Mesodermal cell (in vitro differentiated cells): ENCODE measurements at regions not wholly inside any gene's neighbourhood (a gene's known extent, or its start where the extent isn't known, plus 50 kb on each side); places are given as distances from the start of the nearest gene placed in this dataset.

Source experiments
- H3K27ac ChIP-seq: 2 replicates; pipeline ENCODE4 v1.7.0; 2013; ENCODE audit warnings: mild to moderate bottlenecking, low read depth, low read length, moderate library complexity; ENCODE audit not compliant: severe bottlenecking
- H3K36me3 ChIP-seq: 2 replicates; pipeline ENCODE4 v1.7.1; 2013; ENCODE audit warnings: mild to moderate bottlenecking, low read length, moderate library complexity; ENCODE audit not compliant: control insufficient read depth, insufficient read depth
- H3K4me1 ChIP-seq: one replicate; pipeline ENCODE4 v1.7.1; 2013; ENCODE audit warnings: mild to moderate bottlenecking, low read length; ENCODE audit not compliant: insufficient read depth, control insufficient read depth, poor library complexity, severe bottlenecking
- H3K4me3 ChIP-seq: 2 replicates; pipeline ENCODE4 v1.7.0; 2013; ENCODE audit warnings: low read length, control low read depth, mild to moderate bottlenecking; ENCODE audit not compliant: insufficient read depth, poor library complexity, severe bottlenecking; ENCODE audit errors: extremely low read depth
- H3K9me3 ChIP-seq: 2 replicates; pipeline ENCODE4 v1.7.1; 2013; ENCODE audit warnings: mild to moderate bottlenecking, low read length, moderate library complexity; ENCODE audit not compliant: control insufficient read depth
- WGBS, 2 experiments: methylation state at CpG; one replicate each; pipeline ENCODE4 v1.1.5; 2013; ENCODE audit warnings: missing lambda C conversion rate in 2 of 2; ENCODE audit not compliant: insufficient coverage in 2 of 2; 5-methylcytosine and 5-hydroxymethylcytosine counted together

DNA sequence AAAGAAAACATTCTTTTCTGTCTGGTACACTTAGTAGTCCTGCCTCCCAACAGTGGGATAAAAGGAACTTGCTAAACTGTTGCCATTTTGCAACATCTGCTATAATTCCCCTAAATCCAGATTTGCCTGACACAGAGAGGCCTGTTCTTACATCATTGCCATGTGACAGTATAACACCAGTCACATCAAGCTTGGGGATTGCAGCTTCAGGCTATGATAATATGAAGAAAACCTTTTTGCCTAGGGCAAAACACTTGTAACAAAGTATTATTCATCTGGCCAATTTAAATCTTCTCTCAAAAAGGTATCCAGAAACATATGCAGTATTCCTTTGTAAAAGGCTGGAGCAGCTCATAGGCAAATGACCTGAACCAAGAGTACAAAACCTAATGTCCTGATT is 80.9 kb upstream of the OTX2 start:
- Histone ChIP-seq H3K9me3 (no peaks in the 10 kb centered on the region), H3K36me3 (no peaks in the 10 kb centered on the region), H3K4me1 (no peaks in the 10 kb centered on the region), H3K4me3 (no peak overlapping the region), H3K27ac (no peak overlapping the region)

DNA sequence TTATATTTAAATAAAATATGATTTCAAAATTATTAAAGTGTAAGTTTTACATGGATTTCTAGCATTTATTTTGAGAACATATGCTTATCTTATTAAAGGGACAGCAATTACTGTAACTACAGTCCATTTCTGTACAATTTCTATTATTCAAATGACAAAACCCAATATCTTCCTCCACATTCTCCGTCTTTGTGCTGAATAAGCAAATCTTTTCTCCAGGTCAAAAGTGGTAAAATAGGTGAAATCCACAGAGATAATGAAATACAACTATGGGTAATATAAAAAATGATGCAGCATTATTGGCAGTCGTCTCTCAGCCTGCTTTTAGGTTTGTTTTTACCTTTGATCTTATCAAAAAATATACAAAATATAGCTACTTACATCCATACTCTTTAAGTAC is 79.4 kb upstream of the OTX2 start:
- H3K9me3 ChIP-seq, result no peaks in the 10 kb centered on the region
- H3K4me1 ChIP-seq, result no peaks in the 10 kb centered on the region
- no peak overlapping the region for H3K27ac ChIP-seq
- no peak overlapping the region for H3K4me3 ChIP-seq
- no CpG with 5 or more reads among the region's 2 CpGs for WGBS, 2 experiments
- H3K36me3 ChIP-seq, result no peaks in the 10 kb centered on the region

DNA sequence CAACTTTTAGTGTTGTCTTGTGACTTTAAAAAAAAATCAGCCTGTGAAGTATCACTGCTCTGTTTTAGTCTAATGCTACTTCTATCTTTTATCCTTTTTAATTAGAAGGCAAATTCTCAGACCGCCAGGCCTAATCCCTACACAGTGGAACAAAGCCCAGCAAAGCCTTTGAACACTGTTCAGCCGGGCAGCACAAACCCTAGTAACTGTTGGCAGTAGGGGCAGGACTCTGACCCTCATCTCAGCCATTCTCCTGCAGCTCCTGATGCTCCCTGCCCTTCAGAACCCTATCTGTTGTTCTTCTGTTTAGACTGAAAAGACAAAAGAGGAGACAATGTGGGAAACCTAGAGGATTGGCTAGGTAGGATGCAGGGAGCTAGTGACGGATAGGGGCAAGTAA is 78.0 kb upstream of the OTX2 start:
- Histone ChIP-seq H3K4me3 (no peak overlapping the region), H3K36me3 (no peaks in the 10 kb centered on the region), H3K27ac (no peak overlapping the region), H3K4me1 (no peaks in the 10 kb centered on the region), H3K9me3 (no peaks in the 10 kb centered on the region)
- 63% methylated on average over 2 of the region's 3 CpGs; no CpG with 5 or more reads in 1 of the 2 experiments for WGBS, 2 experiments

DNA sequence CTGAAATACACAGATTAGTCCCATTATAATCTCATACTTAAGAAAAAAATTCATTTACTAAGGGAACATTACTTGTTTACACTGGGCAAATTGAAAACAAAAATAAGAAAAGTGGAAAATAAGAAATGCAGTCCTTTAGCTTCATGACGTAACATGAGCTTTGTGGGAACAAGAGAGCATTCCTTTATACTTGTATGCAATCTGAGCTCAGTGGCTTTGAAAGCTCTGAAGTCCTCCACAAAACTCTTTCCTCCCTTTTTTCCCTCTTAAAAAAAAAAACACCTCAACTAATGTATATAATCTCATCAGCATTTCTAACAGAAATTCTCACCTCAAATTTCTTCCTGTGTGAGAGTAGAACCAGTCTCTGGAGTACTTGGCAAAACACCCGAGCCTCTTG is 76.9 kb upstream of the OTX2 start:
- Histone ChIP-seq H3K36me3 (no peaks in the 10 kb centered on the region), H3K4me1 (no peaks in the 10 kb centered on the region), H3K4me3 (no peak overlapping the region), H3K27ac (no peak overlapping the region), H3K9me3 (no peaks in the 10 kb centered on the region)
- 73 to 86% methylated on average over 1 of the region's 2 CpGs for WGBS, 2 experiments

DNA sequence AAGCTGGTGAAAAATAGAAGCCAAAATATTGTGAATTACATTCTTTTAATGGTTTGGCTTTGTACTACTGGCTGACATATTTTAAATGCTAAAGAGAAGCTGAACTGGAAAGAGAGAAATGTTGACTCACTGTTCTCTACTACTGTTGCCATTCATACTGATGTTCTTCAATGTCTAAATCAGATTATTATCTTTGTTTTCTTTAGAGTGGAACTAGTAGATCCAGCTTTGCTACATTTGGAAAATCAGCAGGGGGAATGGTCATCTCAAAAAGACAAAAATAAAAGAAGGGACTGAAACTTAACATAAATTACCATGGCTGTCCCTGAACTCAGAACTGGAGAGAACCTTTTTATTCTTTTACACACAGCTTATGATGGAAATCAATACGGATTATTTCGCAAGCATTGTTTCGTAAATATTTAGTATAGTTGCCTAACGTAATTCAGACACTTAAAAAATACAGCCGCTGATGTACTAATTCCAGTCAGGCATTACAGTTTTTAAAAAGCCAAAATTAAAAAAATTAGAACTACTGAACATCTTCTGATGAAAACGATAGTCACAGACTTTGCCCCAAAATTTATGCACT is 76.3 kb upstream of the OTX2 start:
- H3K4me3 ChIP-seq, result no peak overlapping the region
- WGBS, 2 experiments, result 92 to 100% methylated on average over 4 to 6 of the region's 6 CpGs

DNA sequence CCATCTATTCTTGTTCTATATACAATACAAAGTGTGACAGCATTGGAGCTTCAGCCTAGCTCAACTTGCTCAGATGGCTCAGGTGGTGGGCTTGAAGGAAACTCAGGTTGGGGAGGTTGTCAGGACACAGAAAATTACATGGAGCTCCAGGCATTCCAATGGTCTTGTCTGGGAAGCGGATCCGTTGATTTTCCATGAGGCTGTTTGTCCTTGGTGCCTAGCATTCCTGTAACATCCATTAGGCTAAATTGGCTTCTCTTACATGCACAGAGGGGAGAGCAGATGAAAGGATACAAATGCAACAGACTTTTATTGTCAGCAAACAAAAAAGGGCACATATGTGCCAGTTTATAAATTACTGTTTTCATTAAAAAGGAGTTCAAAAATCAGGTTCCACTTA is 75.5 kb upstream of the OTX2 start:
- WGBS, 2 experiments, result no CpG with 5 or more reads among the region's 2 CpGs
- H3K27ac ChIP-seq, result no peak overlapping the region
- no peak overlapping the region for H3K4me3 ChIP-seq
- no peaks in the 10 kb centered on the region for H3K9me3 ChIP-seq
- H3K36me3 ChIP-seq, result no peaks in the 10 kb centered on the region
- H3K4me1 ChIP-seq, result no peaks in the 10 kb centered on the region

More for the DNA sequence above, 76.3 kb upstream of the OTX2 start:
- Histone ChIP-seq H3K36me3 (no peaks in the 10 kb centered on the region), H3K9me3 (no peaks in the 10 kb centered on the region), H3K4me1 (no peaks in the 10 kb centered on the region), H3K27ac (no peak overlapping the region)

DNA sequence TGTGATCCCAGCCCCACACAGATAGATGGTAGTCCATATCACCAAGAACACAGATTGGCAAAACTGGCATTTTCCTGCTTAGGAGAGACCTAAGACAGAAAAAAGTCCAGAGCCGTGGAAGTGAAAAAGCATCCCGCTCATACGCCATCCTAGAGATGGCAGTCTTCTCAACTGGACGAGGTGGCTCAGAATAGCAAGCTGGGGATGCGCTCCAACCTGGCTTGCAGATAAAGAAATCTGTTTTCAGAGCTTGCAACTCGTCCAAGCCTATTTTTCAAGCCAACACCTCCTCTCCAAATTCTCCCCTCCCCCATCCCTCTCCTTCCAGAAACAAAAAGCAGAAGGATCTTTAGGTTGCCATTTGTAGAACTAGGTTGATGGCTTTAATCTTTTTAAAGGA is 74.3 kb upstream of the OTX2 start:
- Histone ChIP-seq H3K9me3 (no peaks in the 10 kb centered on the region), H3K4me3 (no peak overlapping the region), H3K36me3 (no peaks in the 10 kb centered on the region), H3K27ac (no peak overlapping the region), H3K4me1 (no peaks in the 10 kb centered on the region)
- 66 to 70% methylated on average over 5 of the region's 6 CpGs for WGBS, 2 experiments

DNA sequence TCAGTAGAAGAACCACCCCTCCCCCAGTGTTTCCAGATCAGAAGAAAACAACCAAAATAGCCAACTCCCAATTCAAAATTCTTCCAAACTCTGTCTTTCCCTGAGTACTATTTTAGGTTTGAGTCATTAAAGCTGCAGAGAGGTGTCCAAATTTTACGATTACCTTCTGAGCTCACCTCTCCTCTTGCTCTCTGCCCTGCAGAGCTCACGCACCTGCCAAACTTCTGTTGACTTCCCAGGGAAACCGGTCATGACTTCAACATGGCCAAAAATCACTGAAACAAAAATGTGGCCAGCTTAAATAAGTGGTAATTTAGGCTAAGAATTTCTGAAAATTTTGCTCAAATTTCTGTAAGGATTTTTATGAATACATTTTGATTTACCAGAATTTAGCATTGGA is 70.9 kb upstream of the OTX2 start:
- Histone ChIP-seq H3K4me1 (no peaks in the 10 kb centered on the region), H3K4me3 (no peak overlapping the region), H3K27ac (no peak overlapping the region), H3K9me3 (no peaks in the 10 kb centered on the region), H3K36me3 (no peaks in the 10 kb centered on the region)
- WGBS, 2 experiments, result 70 to 96% methylated on average over 3 of the region's 3 CpGs

DNA sequence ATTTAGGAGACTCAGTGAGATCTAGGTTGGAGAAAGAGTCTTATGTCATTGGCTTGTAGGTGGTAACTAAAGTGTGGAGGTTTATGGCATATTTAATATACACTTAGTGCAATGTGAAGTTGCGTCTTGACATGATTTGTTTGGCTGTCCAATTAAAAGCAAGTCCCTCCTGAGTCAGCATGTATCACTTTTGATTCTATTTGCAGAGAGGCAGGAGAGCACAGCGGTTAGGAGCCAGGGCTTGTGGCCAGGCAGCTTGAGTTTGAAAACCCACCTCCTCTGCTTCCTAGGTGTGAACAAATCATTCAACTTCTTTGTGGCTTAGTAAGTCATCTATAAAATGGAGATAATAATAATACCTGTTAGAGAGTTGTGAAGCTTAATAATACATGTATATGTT is 68.5 kb upstream of the OTX2 start:
- H3K27ac ChIP-seq, result no peak overlapping the region
- no peaks in the 10 kb centered on the region for H3K36me3 ChIP-seq
- no peak overlapping the region for H3K4me3 ChIP-seq
- 86 to 93% methylated on average over 1 to 2 of the region's 2 CpGs for WGBS, 2 experiments
- no peaks in the 10 kb centered on the region for H3K9me3 ChIP-seq
- no peaks in the 10 kb centered on the region for H3K4me1 ChIP-seq

DNA sequence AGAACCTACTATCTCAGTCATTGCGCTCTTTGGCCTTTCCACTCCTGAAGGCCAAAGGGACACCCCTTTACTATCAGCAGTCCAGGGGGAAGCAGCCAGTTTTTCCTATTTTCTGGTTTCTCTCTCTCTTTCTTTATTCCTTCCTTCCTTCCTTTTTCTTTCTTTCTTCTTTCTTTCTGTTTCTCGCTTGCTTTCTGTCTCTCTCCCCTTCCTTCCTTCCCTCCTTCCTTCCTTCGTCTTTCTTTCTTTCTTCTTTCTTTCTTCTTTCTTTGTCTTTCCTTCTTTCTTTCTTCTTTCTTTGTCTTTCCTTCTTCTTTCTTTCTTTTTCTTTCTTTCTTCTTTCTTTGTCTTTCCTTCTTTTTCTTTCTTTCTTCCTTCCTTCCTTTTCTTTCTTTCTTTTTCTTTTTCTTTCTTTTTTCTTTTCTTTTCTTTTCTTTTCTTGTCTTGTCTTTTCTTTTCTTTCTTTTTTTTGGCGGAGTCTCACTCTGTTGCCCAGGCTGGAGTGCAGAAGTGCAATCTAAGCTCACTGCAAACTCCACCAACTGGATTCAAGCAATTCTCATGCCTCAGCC is 64.9 kb upstream of the OTX2 start:
- H3K4me1 ChIP-seq, result no peaks in the 10 kb centered on the region
- H3K4me3 ChIP-seq, result no peak overlapping the region
- 87 to 89% methylated on average over 4 of the region's 4 CpGs for WGBS, 2 experiments
- H3K36me3 ChIP-seq, result no peaks in the 10 kb centered on the region
- no peaks in the 10 kb centered on the region for H3K9me3 ChIP-seq
- H3K27ac ChIP-seq, result no peak overlapping the region

DNA sequence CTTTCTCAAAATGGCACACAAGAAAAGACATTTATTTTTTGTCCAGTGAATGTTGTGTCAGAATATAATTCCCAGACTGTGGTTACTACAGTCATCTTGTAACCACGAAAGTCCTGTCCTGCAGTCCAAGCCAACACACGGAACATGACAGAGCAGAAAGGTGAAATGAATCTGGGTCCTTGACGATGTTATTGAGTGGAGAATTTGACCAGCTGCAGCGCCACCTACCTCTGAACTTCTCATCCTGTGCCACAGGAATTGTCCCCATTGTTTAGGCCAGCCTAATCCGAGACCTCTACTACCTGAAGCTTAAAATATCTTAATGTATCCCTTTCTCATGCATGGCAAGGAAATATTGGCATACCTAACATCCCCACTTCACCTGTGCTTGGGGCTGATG is 64.1 kb upstream of the OTX2 start:
- WGBS, 2 experiments, result 33 to 35% methylated on average over 1 to 5 of the region's 5 CpGs
- Histone ChIP-seq H3K4me1 (no peaks in the 10 kb centered on the region), H3K9me3 (no peaks in the 10 kb centered on the region), H3K36me3 (no peaks in the 10 kb centered on the region), H3K4me3 (no peak overlapping the region), H3K27ac (no peak overlapping the region)
